ENCODE measurements at regions not wholly inside any gene's neighbourhood (a gene's known extent, or its start where the extent isn't known, plus 50 kb on each side); places are given as distances from the start of the nearest gene placed in this dataset.

- TF ChIP-seq CTCF (IDR thresholded peaks at IDR 0.05; ENCODE audit: low read length) (no peak), EZH2phosphoT487 (IDR thresholded peaks at IDR 0.05; ENCODE audit: low read length) (no peak)
Measured at GRCh38 chr6:113019176-113019575, 672.0 kb downstream of the RFPL4B start.

Measured in MM.1S (cell line).